ENCODE measurements at regions not wholly inside any gene's neighbourhood (a gene's known extent, or its start where the extent isn't known, plus 50 kb on each side); places are given as distances from the start of the nearest gene placed in this dataset.

DNA sequence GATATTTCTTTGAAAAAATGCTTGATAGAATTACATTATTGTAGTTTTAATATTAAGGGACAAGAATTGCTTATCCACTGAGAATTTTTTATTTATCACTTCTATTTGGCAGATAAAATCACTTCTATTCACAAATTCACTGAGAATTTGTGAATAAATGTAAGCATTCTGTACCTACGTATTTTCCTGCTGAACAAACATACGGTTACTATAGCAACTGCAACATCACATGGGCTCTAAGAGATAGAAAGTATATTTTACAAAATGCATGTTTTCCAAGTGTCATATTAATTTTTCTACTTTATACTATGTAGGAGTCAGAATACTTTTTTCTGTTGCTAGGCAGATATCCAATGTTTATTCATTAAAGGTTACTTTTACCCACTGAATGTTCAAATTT, 166.2 kb downstream of the ZIC1 start:
- DNase-seq (ENCODE audit: extremely low spot score) = no peak
- no peak for TF ChIP-seq PKNOX1 (IDR thresholded peaks at IDR 0.05)
- TF ChIP-seq L3MBTL2 (conservative IDR thresholded peaks at IDR 0.05) = no peak
- TF ChIP-seq SUZ12 (IDR thresholded peaks at IDR 0.05) = no peak
- no peak for TF ChIP-seq ARNT (IDR thresholded peaks at IDR 0.05)
- TF ChIP-seq CTBP1 (IDR thresholded peaks at IDR 0.05; ENCODE audit: borderline replicate concordance) = no peak
- TF ChIP-seq BHLHE40 (IDR thresholded peaks at IDR 0.05; ENCODE audit: borderline replicate concordance) = no peak
- TF ChIP-seq NFRKB (IDR thresholded peaks at IDR 0.05) = no peak
- TF ChIP-seq TARDBP (IDR thresholded peaks at IDR 0.05) = no peak
- TF ChIP-seq HDGF (IDR thresholded peaks at IDR 0.05; ENCODE audit: borderline replicate concordance) = no peak
- CTCF ChIA-PET = no interaction called here
- POLR2A ChIA-PET = no interaction called here

- TF ChIP-seq SP1 (IDR thresholded peaks at IDR 0.05) (no peak), CTBP1 (IDR thresholded peaks at IDR 0.05; ENCODE audit: borderline replicate concordance) (no peak)
- CTCF ChIA-PET = no interaction called here
- POLR2A ChIA-PET = no interaction called here
- no peak for DNase-seq (ENCODE audit: extremely low spot score)
Observed at GRCh38 chr3:147582642-147583041, 173.5 kb downstream of the ZIC1 start.

DNA sequence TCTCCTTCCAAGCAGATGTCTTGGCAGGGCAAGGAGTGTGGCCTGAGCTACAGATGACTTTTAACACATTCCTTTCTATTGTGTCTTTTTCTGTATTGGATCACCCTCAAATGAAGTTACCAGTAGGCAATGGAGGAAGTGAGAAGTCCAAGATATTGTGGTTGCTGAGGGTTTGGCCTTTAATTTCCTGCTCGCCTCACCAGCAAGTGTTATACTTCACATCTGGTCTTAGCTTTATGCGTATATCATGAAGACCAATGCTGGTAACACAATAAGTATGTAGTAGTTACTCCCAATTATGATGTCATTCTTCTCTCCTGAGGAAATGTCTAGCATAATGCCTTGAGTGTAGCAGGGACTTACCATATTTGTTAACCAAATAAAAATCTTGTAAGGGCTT, 179.9 kb downstream of the ZIC1 start:
- ChIA-PET POLR2A (no interaction called here), CTCF (no interaction called here)
- TF ChIP-seq TARDBP (IDR thresholded peaks at IDR 0.05) (no peak), CTBP1 (IDR thresholded peaks at IDR 0.05; ENCODE audit: borderline replicate concordance) (no peak), SP1 (IDR thresholded peaks at IDR 0.05) (no peak), BHLHE40 (IDR thresholded peaks at IDR 0.05; ENCODE audit: borderline replicate concordance) (no peak), ARNT (IDR thresholded peaks at IDR 0.05) (no peak)
- DNase-seq (ENCODE audit: extremely low spot score) = no peak

DNA sequence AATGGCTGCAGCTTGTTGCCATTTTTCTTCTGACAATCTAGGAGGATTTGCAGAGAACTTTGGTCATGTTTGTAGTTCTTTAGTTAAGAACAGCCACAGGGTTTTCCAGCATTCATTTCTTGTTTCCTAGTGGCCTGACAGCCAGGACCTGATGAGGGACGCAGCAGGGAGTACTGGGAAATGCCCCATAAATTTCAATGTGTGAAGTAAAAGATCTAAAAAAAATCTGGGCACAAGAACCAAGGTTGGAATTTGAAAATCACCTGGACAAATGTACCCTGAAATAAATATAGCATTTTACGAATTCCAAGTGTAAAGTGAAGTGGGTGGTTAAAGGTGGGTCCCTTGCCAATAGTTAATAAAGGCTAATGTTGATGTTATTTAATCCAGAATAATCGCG, 195.0 kb downstream of the ZIC1 start:
- ChIA-PET POLR2A (no interaction called here), CTCF (no interaction called here)
- TF ChIP-seq FOXM1 (IDR thresholded peaks at IDR 0.05; ENCODE audit: borderline replicate concordance) (no peak), SUZ12 (IDR thresholded peaks at IDR 0.05) (no peak), ARNT (IDR thresholded peaks at IDR 0.05) (no peak), FOXA1 (IDR thresholded peaks at IDR 0.05) (no peak), FOXK2 (IDR thresholded peaks at IDR 0.05) (no peak)
- DNase-seq (ENCODE audit: extremely low spot score) = no peak

- POLR2A ChIA-PET = no interaction called here
- CTCF ChIA-PET = no interaction called here
- TF ChIP-seq NFRKB (IDR thresholded peaks at IDR 0.05) = no peak
- TF ChIP-seq HDGF (IDR thresholded peaks at IDR 0.05; ENCODE audit: borderline replicate concordance) = no peak
- TF ChIP-seq ELF4 (IDR thresholded peaks at IDR 0.05) = no peak
- TF ChIP-seq L3MBTL2 (conservative IDR thresholded peaks at IDR 0.05) = no peak
- no peak for TF ChIP-seq BHLHE40 (IDR thresholded peaks at IDR 0.05; ENCODE audit: borderline replicate concordance)
- no peak for TF ChIP-seq ZNF384 (IDR thresholded peaks at IDR 0.05)
- TF ChIP-seq SUZ12 (IDR thresholded peaks at IDR 0.05) = no peak
- TF ChIP-seq FOXA1 (IDR thresholded peaks at IDR 0.05) = no peak
- no peak for DNase-seq (ENCODE audit: extremely low spot score)
Observed at GRCh38 chr3:147613725-147614124, 204.6 kb downstream of the ZIC1 start.

GRCh38 chr3:147614210-147614609, 205.0 kb downstream of the ZIC1 start:
- TF ChIP-seq BHLHE40 (IDR thresholded peaks at IDR 0.05; ENCODE audit: borderline replicate concordance) (no peak), SUZ12 (IDR thresholded peaks at IDR 0.05) (no peak), CTBP1 (IDR thresholded peaks at IDR 0.05; ENCODE audit: borderline replicate concordance) (no peak), NFRKB (IDR thresholded peaks at IDR 0.05) (no peak), FOXA1 (IDR thresholded peaks at IDR 0.05) (no peak), PKNOX1 (IDR thresholded peaks at IDR 0.05) (no peak), SP1 (IDR thresholded peaks at IDR 0.05) (no peak)
- DNase-seq (ENCODE audit: extremely low spot score) = no peak
- CTCF ChIA-PET = no interaction called here
- POLR2A ChIA-PET = no interaction called here

GRCh38 chr3:147615035-147615434, 205.9 kb downstream of the ZIC1 start:
- POLR2A ChIA-PET = no interaction called here
- DNase-seq (ENCODE audit: extremely low spot score) = no peak
- CTCF ChIA-PET = no interaction called here
- no peak for TF ChIP-seq ZNF384 (IDR thresholded peaks at IDR 0.05)
- TF ChIP-seq SUZ12 (IDR thresholded peaks at IDR 0.05) = no peak
- TF ChIP-seq FOXA1 (IDR thresholded peaks at IDR 0.05) = no peak
- TF ChIP-seq LEF1 (IDR thresholded peaks at IDR 0.05; ENCODE audit: borderline replicate concordance) = no peak
- no peak for TF ChIP-seq FOXM1 (IDR thresholded peaks at IDR 0.05; ENCODE audit: borderline replicate concordance)
- no peak for TF ChIP-seq PKNOX1 (IDR thresholded peaks at IDR 0.05)
- TF ChIP-seq BHLHE40 (IDR thresholded peaks at IDR 0.05; ENCODE audit: borderline replicate concordance) = no peak
- TF ChIP-seq ELF4 (IDR thresholded peaks at IDR 0.05) = no peak
- TF ChIP-seq SP1 (IDR thresholded peaks at IDR 0.05) = no peak

Data from HEK293T (cell line).